ENCODE measurements at regions not wholly inside any gene's neighbourhood (a gene's known extent, or its start where the extent isn't known, plus 50 kb on each side); places are given as distances from the start of the nearest gene placed in this dataset.

GRCh38 chr13:109917422-109917821 lies 131.0 kb upstream of the IRS2 start:
- ATAC-seq: no peak
- BruUV-seq (replicated peaks): no TSS peak
- DNase-seq (ENCODE audit: low read depth, low spot score): no peak
- intact Hi-C loops (cut with micrococcal nuclease; ENCODE audit: unreplicated experiment): no loop called here
- ChIA-PET POLR2A (no interaction called here), CTCF (no interaction called here)
- no peaks in the 10 kb centered on the region for H3K27me3 ChIP-seq (ENCODE audit: control insufficient read depth, insufficient read depth, low read length)
- H3K9me3 ChIP-seq (ENCODE audit: control insufficient read depth, insufficient read depth, low read depth, low read length): no peaks in the 10 kb centered on the region
- H3K36me3 ChIP-seq (ENCODE audit: control insufficient read depth, insufficient read depth, low read length): no peaks in the 10 kb centered on the region
- H3K4me1 ChIP-seq (ENCODE audit: control insufficient read depth, insufficient read depth, low read length): no peaks in the 10 kb centered on the region
- no peak overlapping the region for H3K4me3 ChIP-seq (ENCODE audit: low read depth in 2 of 2, low read length in 2 of 2)
- H3K27ac ChIP-seq (ENCODE audit: low read length): no peak overlapping the region
- TF ChIP-seq POLR2AphosphoS5 (IDR thresholded peaks at IDR 0.05; ENCODE audit: low read depth, low read length): no peak
- no peak for TF ChIP-seq REST (IDR thresholded peaks at IDR 0.05; ENCODE audit: insufficient read depth in 1 of 2, low read depth in 2 of 2, low read length in 1 of 2)
- no peak for TF ChIP-seq CTCF (IDR thresholded peaks at IDR 0.05)
- TF ChIP-seq SIN3A (IDR thresholded peaks at IDR 0.05; ENCODE audit: borderline replicate concordance, insufficient read depth, low read depth, low read length): no peak
- no peak for TF ChIP-seq TCF7L2 (IDR thresholded peaks at IDR 0.05; ENCODE audit: low read depth, low read length)
- in situ Hi-C loops (cut with HindIII; ENCODE audit: low pct_unique_long_range_greater_than_20kb, low sequenced_read_pairs): no loop called here

- no peak for TF ChIP-seq POLR2AphosphoS5 (IDR thresholded peaks at IDR 0.05; ENCODE audit: low read depth, low read length)
- TF ChIP-seq TCF7L2 (IDR thresholded peaks at IDR 0.05; ENCODE audit: low read depth, low read length): no peak
- Histone ChIP-seq H3K36me3 (ENCODE audit: control insufficient read depth, insufficient read depth, low read length) (no peaks in the 10 kb centered on the region), H3K4me3 (ENCODE audit: low read depth in 2 of 2, low read length in 2 of 2) (no peak overlapping the region), H3K4me1 (ENCODE audit: control insufficient read depth, insufficient read depth, low read length) (no peaks in the 10 kb centered on the region), H3K9me3 (ENCODE audit: control insufficient read depth, insufficient read depth, low read depth, low read length) (no peaks in the 10 kb centered on the region), H3K27ac (ENCODE audit: low read length) (no peak overlapping the region), H3K27me3 (ENCODE audit: control insufficient read depth, insufficient read depth, low read length) (no peaks in the 10 kb centered on the region)
- ATAC-seq (no peak), DNase-seq (ENCODE audit: low read depth, low spot score) (no peak)
- in situ Hi-C loops (cut with HindIII; ENCODE audit: low pct_unique_long_range_greater_than_20kb, low sequenced_read_pairs): no loop called here
- BruUV-seq (replicated peaks): no TSS peak
- ChIA-PET CTCF (no interaction called here), POLR2A (no interaction called here)
- intact Hi-C loops (cut with micrococcal nuclease; ENCODE audit: unreplicated experiment): no loop called here
Observed at GRCh38 chr13:109913936-109914510, 127.6 kb upstream of the IRS2 start.

GRCh38 chr13:109913186-109913585 lies 126.8 kb upstream of the IRS2 start:
- no TSS peak for BruUV-seq (replicated peaks)
- no peaks in the 10 kb centered on the region for H3K9me3 ChIP-seq (ENCODE audit: control insufficient read depth, insufficient read depth, low read depth, low read length)
- H3K27me3 ChIP-seq (ENCODE audit: control insufficient read depth, insufficient read depth, low read length): no peaks in the 10 kb centered on the region
- CTCF ChIA-PET: no interaction called here
- POLR2A ChIA-PET: no interaction called here
- intact Hi-C loops (cut with micrococcal nuclease; ENCODE audit: unreplicated experiment) (no loop called here), in situ Hi-C loops (cut with HindIII; ENCODE audit: low pct_unique_long_range_greater_than_20kb, low sequenced_read_pairs) (no loop called here)
- H3K36me3 ChIP-seq (ENCODE audit: control insufficient read depth, insufficient read depth, low read length): no peaks in the 10 kb centered on the region
- TF ChIP-seq SIN3A (IDR thresholded peaks at IDR 0.05; ENCODE audit: borderline replicate concordance, insufficient read depth, low read depth, low read length): no peak
- no peak for TF ChIP-seq POLR2AphosphoS5 (IDR thresholded peaks at IDR 0.05; ENCODE audit: low read depth, low read length)
- no peak for TF ChIP-seq CTCF (IDR thresholded peaks at IDR 0.05)
- no peaks in the 10 kb centered on the region for H3K4me1 ChIP-seq (ENCODE audit: control insufficient read depth, insufficient read depth, low read length)
- H3K4me3 ChIP-seq (ENCODE audit: low read depth in 2 of 2, low read length in 2 of 2): no peak overlapping the region
- no peak overlapping the region for H3K27ac ChIP-seq (ENCODE audit: low read length)
- ATAC-seq: no peak
- no peak for DNase-seq (ENCODE audit: low read depth, low spot score)
